HG03108 (cell line): ENCODE measurements at regions not wholly inside any gene's neighbourhood (a gene's known extent, or its start where the extent isn't known, plus 50 kb on each side); places are given as distances from the start of the nearest gene placed in this dataset.
"Not testable (repeated sequence)": the region's sequence is repeated elsewhere in the genome, so short reads cannot be mapped to it uniquely, and the experiment has no call there.

Experiments
- ATAC-seq: cut with Tn5 transposase; IDR thresholded peaks from one replicate; pipeline ENCODE4 v1.9.1; 2021; ENCODE audit warnings: moderate library complexity; ENCODE audit not compliant: unreplicated experiment

GRCh38 chr4:66000510-66001117, 330.3 kb upstream of the EPHA5 start:
- no peak for ATAC-seq

DNA sequence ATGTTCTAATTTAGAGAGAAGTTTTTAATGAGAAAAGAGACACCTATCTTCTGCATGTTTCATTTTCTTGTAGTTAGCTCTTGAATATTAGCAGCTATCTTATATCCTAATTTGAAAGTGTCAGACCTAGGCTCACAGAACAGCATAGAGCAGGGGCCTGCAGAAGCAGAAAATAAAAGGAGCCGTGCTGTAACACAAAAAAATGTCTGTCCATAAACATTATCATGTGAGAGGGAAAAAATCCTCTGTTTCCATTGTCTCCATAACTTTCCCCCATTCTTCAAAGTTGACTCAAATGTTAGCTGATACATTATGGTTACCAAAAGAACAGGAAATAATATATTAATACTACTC, 329.2 kb upstream of the EPHA5 start:
- no peak for ATAC-seq

GRCh38 chr4:65998807-65999517, 328.7 kb upstream of the EPHA5 start:
- ATAC-seq = not testable (repeated sequence)

- ATAC-seq = no peak
Observed at GRCh38 chr4:65983061-65983460, 312.8 kb upstream of the EPHA5 start.

- no peak for ATAC-seq
Observed at GRCh38 chr4:65976287-65976686, 306.0 kb upstream of the EPHA5 start.

DNA sequence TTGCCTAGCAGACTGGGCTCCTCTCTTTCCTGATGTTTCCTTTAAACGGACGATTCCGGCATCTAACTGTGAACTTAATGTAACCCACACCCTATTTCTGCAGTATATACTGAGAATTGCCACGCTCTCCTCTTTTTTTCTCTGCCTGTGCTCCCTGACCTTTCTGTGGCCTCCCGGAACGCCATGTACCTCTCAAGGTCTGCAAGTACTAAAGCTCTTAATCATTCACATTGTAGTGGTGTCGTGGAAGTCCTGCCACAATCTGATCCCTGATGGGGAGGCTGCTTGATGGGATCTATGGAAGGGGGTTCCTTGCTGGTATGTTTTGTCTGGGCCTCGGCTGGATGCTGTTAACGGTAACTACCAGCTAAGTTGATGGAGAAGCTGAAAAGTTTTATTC, 302.9 kb upstream of the EPHA5 start:
- ATAC-seq = no peak

DNA sequence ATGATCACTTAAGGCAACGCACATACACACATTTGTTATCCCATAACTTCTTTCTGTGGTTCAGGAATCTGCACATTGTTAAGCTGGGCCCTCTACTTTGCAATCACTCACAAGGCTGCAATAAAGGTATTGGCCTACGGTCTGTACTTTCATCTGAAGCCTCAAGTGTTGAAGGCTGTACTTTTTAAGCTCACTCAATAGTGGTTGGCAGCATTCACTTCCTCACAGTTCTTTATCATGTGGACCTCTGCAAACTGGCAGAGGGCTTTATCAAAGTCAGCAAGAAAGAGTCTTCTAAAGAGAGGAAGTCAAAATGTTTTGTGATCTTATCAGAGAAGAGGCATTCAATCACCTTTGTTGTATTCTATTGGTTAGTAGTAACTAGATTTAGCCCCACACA, 301.4 kb upstream of the EPHA5 start:
- no peak for ATAC-seq

- no peak for ATAC-seq
Observed at GRCh38 chr4:65968831-65969558, 298.7 kb upstream of the EPHA5 start.

- ATAC-seq = no peak
Observed at GRCh38 chr4:65960751-65961150, 290.5 kb upstream of the EPHA5 start.

DNA sequence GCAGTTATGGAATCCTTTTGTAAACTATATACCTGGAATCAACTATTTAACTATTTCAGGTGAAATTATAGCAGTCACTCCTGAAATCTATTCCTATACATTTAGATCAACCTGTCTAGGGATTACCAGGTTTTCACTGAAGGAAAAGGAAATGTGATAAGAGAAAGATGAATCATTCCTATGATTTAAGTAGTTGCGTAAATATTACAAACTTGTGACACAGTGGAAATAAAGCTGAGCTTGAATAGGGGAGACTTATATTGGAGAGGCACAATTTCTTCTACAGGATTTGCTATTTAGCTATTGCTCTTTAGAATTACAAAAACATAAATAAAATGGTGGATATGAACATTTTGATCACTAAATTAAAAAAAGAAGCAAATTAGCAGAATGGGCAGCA, 284.1 kb upstream of the EPHA5 start:
- no peak for ATAC-seq

GRCh38 chr4:65951177-65951576, 280.9 kb upstream of the EPHA5 start:
- ATAC-seq = no peak

- no peak for ATAC-seq
Observed at GRCh38 chr4:65943076-65943475, 272.8 kb upstream of the EPHA5 start.

DNA sequence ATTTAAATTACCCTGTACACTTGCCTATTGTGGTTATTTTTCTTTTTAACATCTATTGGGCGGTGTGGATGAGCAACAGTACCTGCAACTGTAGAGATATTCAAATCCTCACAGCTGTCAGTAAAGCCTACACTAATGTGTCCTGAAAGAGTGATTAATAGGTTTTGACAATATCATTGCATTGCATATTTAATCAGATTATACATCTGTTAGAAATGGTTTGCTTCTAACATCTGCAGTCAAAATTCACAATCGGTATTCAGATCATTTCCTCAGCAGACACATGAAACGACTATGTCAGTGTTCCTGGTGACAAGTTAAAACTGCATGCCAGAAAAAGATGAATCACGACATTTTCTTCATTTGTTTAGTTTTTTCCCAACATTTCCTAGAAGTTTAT, 254.6 kb upstream of the EPHA5 start:
- no peak for ATAC-seq

- no peak for ATAC-seq
Observed at GRCh38 chr4:65923616-65924015, 253.3 kb upstream of the EPHA5 start.

GRCh38 chr4:65921180-65921579, 250.9 kb upstream of the EPHA5 start:
- ATAC-seq = no peak

- no peak for ATAC-seq
Observed at GRCh38 chr4:65918872-65919271, 248.6 kb upstream of the EPHA5 start.

DNA sequence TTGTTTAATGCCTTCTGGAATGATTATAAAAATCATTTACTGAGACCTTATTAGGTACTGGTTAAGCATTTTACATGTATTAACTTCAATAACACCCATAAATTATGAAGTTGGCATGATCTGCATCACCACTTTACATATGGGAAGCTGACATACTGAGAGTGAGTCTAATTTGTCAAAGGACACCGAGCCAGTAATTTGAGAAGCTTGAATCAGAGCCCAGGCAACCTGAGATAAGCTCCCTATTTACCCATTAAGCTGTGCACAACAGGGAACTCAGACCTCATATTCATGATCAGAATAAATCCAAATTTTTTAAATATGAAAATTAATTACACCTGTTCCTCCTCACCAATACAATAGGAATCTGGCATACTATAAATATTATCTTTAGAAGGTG, 247.9 kb upstream of the EPHA5 start:
- ATAC-seq = no peak

DNA sequence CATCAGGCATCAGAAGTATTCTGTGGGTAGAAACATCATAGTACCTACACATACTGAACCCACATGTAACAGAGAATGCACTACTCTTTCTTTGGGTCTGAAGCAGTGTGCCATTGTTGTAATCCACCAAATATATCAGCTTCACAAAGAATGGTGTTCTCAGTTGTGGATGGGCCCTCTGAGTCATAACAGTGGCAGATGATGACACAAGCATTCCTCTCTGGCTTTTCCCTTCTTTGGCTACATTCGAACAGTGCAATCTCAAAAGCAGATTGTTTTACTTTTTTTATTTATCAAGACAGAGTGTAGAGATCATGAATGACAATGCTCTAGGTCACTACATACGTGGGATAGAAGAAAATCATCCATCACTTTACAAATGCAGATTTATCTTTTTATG, 247.2 kb upstream of the EPHA5 start:
- ATAC-seq = no peak

GRCh38 chr4:65911720-65912119, 241.4 kb upstream of the EPHA5 start:
- no peak for ATAC-seq

DNA sequence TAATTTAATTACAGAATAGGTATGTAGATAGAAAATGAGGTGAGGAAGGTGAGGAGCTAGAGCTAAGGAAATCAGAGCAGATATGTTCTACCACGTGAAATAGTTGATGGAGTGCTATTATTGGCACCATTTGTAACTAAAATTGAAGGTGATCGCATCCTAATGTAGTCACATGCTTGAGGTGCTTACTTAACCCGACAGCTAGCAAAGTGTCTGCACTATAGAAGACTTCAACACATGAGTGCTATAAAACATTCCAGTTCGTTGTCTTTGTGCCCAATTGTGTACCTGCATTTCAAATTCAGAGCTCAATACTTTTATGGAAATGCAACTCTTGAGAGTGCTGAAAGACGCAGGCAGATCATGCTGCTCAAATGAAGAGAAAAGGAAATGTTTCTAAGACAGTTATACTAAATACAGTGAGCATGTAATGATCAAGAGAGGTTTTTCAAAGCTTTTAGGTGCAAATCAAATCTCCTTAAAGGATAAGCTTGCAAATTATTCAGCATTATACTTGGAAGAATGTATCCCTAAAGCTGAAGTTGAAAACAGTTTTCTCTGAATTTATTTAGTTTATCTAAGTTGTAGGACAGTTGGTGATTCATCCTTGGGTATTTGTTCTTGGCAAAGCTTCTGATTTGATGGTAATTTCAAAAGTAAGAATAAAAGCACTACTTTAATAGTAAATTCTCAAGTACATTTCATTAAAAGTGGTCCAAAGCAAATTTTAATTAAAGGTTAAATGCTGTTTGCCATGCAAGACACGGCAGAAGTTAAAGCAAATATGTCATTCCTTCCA, 223.9 kb upstream of the EPHA5 start:
- ATAC-seq = no peak

DNA sequence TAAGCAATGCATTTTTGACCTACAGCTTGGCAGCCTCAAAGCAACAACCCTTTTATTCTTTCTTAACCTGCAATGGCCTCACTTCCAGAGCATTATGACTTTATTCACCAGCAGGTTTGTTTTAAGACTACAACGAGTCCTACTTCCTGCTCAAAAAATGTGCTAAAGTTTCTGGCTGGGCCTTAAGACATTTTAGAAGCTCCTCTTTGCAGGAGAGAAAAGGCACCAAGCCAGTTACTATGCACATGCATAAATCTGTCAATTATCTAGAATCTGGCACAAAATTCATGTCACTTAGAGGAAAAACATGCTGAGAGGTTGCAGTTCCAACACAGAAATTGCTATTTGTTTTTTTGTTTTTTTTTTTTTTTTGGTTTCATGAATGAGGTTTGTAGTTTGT, 223.0 kb upstream of the EPHA5 start:
- no peak for ATAC-seq

GRCh38 chr4:65880594-65880993, 210.3 kb upstream of the EPHA5 start:
- ATAC-seq = no peak
